HS-5 (cell line): ENCODE measurements at regions not wholly inside any gene's neighbourhood (a gene's known extent, or its start where the extent isn't known, plus 50 kb on each side); places are given as distances from the start of the nearest gene placed in this dataset.

Source experiments
- DNase-seq: peaks from one replicate; pipeline ENCODE4 v3.0.0-alpha.2; 2012; ENCODE audit warnings: low read depth

DNA sequence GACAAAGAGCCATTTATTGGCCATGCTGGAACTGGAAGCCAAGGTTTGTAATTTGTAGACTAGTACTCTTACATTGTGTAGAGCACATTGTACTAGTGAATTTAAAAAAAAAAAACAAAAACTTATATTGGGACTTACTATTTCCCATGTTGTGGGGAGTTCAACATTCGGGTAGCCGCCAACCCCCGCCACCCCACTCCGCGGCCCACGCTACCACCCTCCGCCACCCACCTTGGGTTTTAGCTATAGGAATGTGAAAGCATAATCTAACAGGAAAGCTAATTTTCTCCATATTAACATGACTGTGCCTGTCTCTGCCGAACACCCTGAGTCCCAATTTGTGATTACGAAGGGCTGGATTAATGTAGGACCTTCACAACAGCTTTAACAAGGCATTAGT is 275.8 kb downstream of the FIGN start:
- no peak for DNase-seq

DNA sequence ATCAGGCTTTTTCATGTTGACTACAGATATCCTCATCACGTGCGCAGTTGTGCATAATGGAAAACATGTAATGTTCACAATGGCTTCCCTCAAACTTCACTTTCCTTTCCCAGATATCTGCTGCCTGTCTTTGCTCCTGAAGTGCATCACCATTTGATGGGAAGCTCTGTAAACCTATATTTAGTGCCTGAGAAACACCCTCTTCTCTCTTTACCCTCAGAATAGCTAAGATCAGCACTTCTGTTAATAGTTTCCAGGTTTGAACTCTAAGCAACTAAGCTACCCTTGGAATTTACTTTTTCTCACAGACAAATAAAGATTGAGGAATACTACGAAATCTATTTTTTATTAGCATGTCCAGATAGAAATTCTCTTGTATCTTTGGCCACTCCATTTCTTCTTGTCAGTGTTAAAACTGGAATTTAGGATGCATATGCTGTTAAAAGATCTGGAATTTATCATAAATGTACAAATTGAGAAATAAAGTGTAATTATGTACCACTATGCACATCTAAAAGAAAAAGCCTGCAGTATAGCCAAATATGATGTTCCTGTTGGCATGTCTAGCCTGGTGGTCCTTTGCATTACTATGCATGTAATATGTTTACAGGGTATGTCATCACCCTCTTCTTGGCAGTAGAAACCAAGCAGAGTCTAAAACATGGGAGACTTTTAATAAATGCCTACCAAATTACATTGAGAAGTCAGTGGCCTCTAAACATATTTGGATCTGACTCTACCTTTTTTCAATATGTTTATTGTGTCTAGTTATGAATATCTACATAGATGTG is 278.7 kb downstream of the FIGN start:
- DNase-seq: no peak

DNA sequence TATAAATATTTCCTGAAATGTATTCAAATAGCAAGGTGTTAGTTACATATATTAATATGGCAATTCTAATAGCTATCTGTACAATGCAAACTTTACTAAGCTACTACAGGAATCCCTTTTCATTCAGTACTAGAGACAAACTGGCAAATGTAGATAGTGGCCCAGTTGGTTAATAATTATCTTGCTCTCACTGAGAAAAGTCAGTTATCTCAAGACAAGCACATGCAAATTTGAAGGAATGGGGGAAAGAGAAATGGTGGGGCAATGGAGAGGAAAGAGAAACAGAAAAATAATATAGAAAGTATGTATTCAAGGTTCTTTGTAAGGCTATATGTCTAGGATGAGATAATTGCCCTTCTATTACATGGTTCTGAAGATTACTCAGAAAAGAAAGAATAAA is 280.0 kb downstream of the FIGN start:
- DNase-seq: no peak

DNA sequence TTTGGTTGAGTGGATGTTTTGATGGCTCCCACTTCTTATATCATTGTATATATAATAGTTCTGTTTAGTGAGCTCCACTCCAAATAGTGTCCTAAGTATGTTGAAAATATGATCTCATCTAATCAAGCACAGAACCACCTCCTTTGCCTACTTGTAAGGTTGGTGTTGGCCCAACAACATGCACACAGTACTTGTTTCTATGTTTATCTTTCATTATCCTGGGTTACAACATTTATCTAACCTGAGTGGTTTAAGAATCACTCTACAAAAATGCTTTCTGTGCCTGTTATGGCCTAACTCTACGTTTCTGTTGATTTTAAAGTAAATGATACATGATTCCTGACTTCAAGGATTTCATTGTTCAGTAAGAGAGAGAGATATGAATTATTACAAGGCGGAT is 281.9 kb downstream of the FIGN start:
- DNase-seq: no peak

DNA sequence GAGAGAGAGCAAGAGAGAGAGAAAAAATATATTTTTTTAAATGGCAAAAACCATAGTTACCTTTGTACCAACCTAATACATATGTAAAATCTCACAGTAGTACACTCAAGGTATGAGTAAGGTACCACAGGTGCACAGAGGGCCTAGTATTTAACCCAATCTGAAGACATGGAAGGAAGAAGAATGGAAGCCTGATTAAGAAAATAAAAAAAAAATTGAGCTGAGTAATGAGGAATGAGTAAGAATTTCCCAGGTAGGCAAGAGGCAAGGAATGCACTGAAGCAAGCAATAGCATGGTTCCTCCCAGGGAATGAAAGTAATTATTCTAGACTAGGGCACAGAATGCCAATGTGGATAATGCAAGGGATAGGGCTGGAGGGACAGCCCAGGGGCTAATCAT is 294.2 kb downstream of the FIGN start:
- DNase-seq: no peak

DNA sequence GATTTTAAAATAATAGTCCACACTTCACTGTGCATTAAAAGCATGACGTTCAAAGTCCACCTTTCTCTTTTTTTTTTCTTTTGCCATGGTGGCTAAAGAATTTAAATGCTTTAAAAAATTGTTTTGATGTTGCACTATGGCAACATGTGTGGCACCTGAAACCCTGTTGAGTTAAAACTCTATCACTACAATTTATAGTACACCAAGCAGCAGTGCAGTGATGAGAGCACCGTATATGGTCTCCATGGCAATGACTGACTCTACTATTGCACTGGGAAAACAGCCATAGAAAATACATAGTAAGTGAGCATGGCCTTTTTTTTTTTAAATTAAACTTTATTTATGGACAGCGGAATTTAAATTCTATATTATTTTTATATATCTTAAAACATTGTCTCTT is 298.8 kb downstream of the FIGN start:
- no peak for DNase-seq

DNA sequence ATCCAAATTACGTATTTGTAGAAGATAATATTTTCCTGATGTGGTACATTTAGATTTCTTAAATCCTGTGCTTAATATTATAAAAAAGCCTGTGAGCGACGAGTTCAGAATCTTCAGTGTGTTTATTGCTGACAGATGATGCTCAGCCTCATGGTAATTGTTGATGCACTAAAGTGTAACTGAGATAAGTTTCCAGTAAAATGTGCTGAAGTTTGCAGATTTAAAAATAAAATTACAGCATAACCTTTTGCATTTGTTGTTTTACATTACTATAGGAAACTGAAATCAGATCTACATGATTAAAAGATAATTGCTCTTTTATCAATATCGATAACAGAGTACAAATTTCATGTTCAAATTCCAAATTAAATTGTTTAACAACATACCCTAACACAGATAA is 307.6 kb downstream of the FIGN start:
- DNase-seq: no peak

DNA sequence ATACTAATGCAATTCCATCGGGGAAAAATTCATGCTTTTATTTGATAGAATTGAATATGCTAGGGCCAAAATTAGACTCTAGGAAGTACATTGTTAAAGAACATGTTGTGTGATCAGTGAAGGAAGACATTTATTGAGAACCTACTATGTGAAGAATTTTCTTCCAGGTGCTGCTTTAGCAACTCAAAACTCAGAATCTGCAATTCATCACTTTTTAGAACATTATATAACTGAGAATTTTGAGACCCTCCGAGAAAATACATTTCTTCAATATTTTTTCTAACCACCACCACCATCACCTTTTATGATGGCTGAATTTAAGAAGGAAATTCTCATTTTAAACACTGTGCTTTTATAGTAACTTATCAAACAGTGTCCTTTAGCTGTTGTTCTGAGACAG is 315.2 kb downstream of the FIGN start:
- no peak for DNase-seq

DNA sequence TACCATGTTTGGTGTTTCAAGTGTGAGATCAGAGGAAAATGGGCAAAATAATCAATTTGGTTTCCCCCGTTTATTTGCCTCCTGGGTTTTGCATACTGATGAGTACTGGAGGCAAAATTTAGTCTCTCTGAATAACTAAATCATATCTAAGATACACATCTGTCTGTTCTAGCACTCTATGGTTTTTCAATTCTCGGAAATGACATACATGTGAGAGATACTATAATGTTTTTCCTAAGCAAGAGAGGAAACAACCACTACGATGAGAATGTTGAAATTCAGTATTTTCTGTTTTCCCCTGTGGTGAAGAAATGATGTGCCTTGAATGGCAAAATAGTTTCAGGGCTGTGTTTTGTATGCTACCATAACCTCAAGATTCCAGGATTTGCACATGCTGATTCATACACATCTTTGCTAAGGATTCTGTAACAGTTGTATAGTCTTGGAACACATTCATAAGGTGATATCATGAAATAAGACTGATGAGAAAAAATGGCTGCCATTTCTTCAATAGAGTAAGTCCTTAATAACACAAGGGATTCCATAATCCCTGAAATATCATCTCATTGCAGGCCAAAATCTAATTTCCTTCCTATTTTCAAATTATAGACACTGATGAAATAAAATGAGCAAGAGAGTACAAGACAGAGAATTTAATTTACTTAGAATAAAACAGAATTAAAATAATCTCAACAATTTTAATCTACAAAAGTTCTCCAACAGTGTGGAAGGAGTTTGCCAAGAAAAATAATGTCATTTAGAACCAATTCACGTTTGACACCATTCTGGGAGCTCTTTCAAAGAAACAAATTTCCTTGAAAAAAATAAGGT is 316.6 kb downstream of the FIGN start:
- DNase-seq: no peak

DNA sequence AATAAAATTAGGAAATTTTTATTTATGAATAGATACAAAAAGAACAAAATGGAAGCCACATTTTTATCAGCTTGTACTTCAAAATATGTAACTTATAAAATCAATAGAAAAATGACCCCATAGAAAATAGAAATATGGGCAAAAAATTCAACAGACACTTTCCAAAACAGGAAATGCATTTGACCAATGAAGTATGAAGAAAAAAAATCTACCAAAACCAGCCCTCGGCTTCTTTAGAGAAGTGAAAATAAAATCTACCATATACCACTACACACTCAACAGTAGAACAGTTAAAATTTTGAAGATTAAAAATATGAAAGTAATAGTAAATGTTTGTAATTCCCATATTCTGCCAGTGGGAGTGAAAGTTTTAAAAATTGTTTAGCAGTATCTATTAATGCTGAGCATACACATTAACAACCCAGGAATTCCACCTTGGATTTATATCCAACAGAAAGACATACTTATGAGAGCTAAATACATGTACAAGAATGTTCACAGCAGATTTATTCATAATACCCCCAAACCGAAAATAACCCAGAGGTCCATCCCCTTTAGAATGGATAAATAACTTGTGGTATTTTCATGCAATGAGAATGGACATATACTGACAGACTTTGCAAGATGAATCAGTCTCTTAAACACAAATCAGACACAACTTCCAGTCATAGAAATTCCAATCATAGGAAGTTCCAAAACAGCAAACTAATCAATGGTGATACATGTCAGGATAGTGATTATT is 318.0 kb downstream of the FIGN start:
- no peak for DNase-seq

DNA sequence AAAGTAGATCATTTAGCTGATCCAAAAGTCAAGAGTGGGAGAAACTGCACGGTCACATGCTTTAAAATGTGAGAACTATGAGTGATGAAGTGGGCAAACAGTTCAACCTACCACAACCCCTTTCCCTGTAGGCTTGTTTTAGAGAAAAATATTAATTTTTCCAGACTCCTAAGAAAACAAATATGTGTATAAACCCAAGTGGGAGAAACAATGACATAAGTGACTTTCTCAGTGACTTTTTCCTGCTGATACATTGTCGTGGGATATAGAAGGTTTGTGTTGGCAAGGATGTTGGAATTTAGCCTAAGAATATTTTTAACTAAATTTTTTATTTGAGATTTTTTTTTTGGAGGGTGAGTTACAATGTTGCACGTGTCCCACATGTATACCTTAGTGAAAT is 321.7 kb downstream of the FIGN start:
- no peak for DNase-seq

DNA sequence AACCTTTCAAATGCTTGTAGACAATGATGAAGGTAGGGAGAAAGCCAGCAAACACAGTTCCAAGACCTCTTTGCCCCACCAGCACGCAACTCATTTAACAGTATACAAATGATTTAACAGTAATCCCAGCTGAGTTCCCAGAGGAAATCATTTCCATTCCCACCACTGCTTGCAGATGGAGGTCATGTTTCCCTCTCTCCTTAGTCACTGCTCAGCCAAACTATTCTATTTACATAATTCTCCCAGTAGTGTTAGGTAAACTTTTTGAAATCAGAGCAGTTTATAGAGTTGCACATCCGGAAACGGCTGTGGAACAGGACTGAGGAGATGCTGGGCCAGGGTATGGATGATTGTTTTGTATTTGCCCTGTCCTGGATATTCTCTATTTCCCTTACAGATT is 328.5 kb downstream of the FIGN start:
- DNase-seq: no peak

DNA sequence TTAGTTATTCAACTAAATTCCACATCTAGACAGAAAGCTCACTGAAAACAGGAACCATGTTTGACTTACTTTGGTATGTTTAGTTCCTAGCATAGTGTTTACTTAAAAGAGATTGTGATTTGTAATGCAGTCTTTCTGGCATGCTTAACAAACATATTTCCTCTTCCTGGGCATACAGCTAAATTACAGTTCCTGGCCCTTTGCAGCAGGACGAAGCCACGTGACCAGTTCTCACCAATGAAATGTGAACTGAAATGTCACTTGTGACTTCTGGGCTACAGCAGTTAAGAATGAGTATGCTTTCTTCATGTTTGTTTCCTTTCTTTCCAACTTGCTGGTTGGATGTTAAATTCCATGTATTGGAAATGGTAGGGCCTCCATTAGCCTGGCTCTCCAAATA is 330.5 kb downstream of the FIGN start:
- DNase-seq: no peak

DNA sequence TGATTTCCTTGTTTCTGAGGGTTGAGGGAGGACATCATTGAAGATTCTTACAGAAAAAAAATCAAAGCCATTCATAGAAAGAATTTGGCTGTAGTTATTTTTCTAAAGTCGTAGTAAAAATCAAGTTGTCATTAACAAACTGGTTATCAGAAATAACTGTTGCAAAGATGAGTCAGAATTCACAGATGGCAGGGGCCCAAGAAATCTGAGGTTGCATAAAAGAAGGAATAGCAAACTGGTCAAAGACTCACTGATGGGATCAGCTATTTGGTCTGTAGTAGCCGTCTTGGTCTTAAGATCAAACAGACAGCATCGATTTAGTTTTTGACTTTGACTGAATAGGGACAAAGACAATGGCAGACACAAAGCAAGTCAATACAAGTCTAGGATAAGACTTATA is 334.3 kb downstream of the FIGN start:
- peak; percentile 19 for DNase-seq

DNA sequence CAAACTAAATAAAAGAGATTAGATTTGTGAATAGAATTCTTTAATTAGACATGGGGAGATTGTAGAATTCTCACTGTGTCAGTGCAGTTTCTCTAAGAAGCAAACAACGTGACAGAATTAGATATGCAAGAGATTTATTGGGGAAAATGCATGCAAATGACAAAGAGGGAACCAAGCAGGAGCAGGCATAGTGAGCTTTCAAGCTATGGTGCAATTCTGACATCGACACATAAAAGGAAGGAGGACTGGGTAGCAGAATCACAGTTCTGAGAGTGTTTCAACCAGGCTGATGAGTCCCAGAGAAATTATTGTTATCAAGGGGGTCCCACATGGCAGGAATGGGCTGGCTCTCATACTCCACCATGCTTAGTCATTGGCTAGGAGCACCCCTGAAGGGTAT is 338.4 kb downstream of the FIGN start:
- no peak for DNase-seq

DNA sequence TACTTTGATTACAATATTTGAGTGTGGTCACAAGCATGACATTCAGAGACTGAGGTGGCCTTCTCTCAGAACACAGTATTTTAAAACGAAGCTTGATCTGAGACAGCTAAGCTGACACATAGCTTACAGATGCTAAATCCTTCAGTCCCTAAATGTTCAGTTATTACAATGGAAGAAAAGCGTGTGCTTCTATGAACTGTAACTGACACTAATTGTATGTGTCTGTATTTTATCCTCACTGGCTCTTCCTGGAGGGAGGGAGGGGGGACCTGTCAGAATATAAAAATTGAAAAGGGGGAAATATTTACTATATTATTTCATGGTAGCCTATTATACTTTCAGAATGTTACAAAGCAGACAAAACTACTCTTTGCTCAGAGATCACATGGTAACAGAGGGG is 340.2 kb downstream of the FIGN start:
- DNase-seq: no peak

DNA sequence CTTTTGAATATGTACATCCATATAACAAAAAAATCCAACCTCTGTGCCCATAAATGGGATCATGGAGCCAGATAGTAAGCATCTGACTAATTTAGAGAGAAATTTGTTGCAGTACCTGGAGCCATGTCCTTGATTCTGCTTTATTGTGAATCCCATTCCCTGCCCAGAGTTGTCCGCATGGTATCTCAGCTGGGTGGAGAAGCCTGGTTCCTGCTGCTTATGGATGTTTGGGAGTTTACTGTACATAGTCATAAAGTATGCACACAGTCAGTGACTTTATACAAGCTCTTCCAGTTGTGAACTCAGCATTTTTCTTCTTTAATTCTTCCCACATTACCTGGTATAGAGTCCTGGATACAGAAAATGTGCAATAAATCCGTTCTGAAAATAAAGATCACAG is 346.0 kb downstream of the FIGN start:
- DNase-seq: no peak

DNA sequence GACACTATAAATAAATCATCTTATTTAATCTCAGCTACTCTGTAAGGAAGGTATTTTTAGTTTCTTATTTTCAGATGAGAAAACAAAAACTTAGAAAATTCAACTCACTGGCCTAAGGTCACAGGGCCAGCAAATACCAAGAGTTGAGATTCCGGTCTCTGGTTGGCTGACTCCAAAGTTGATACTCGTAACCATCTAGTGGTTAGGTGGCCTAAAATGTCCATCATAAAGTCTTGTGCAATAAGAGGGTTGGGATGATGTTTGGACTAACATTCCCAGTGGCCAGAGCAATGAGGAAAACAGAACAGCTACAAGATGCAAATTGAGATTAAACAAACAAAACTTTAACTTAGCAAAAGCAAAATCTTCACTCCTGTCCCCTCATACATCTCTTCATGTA is 360.3 kb downstream of the FIGN start:
- DNase-seq: no peak

DNA sequence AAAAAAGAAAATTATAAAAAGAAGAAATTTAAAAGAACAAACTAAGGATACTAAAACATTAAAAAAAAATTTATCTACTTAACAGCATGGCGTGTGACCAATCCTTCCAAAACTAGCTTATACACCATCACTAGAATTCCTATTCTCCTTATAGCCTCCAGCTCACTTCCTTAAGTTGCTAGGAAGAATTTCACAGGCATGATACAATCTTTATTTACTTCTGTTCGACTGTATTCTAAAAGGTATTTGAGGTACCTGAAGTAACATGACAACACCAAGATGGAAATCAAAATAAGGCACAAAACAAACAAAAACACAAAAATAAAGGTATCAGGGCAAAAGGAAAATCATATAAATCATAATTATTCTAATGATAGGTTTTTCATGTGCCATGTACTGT is 360.7 kb downstream of the FIGN start:
- DNase-seq: no peak

DNA sequence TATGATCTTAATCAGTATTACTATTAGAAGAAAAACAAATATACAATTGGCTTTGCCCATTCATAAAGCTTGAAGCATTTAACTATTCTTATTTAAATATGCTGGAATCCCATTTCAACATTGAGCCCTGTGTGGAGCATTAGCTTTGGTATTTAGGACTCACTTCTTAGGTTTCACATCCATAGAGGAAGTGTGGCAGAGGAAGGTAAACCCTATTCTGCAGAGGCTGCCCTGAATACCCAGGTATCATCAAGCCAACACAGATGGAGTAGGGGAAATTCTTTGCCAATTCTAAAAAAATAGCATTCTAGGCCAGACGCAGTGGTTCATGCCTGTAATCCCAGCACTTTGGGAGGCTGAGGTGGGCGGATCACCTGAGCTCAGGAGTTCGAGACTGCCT is 361.5 kb downstream of the FIGN start:
- no peak for DNase-seq

DNA sequence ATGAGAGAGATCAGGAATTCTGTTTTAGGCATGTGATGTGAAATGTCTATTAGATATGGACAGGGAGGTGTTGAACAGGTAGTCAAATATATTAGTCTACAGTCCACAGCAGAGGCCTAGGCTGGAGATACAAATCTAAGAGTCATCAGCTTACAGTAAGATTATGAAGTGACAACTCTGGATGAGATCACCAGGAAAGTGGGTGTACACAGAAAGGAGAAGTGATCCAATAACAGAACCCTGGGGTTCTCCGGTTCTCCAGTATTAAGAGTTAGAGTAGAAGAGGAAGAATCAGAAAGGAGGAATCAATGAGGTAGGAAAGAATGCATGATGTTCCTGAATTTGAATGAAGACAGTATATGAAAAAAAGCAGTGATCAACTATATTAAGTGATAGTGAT is 362.3 kb downstream of the FIGN start:
- DNase-seq: no peak

DNA sequence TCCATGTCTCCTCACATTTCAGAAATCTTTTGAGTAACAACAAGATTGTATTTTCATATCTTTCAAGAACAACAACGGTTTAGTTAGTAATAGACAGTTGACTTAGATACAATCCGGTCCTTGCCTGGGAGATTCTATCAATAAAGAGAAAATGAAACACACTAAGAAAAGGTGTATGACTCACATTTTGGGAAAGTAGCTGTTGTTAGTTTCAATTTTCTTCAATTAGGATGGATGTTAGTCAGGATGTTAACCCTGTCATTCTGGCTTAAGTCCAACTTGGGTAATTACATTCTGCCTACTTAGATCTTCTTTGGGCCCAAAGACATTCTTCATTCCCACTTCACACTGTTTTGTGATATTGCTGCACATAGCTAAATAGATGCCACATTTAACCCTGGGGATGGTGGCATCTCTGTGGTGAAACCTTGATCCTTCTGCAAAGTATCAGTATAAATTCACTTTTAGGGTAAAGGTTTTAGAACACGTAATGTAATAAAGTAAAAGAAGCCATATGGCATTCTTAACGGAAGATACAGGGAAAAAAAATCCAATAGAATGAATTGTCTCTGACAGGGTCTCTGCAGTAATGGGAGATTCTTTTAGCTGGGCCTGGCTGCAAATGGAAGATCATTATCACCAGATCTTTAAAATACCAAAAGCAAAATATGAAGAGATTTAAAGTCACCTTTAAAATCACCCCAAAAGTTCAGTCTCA is 365.5 kb downstream of the FIGN start:
- DNase-seq: no peak
